UCSD-AML1 (cell line): ENCODE measurements at regions not wholly inside any gene's neighbourhood (a gene's known extent, or its start where the extent isn't known, plus 50 kb on each side); places are given as distances from the start of the nearest gene placed in this dataset.

Experiments used
- DNase-seq: peaks from one replicate; lab custom pipeline; 2025; ENCODE audit not compliant: unreplicated experiment; lab: John Stamatoyannopoulos, UW

DNA sequence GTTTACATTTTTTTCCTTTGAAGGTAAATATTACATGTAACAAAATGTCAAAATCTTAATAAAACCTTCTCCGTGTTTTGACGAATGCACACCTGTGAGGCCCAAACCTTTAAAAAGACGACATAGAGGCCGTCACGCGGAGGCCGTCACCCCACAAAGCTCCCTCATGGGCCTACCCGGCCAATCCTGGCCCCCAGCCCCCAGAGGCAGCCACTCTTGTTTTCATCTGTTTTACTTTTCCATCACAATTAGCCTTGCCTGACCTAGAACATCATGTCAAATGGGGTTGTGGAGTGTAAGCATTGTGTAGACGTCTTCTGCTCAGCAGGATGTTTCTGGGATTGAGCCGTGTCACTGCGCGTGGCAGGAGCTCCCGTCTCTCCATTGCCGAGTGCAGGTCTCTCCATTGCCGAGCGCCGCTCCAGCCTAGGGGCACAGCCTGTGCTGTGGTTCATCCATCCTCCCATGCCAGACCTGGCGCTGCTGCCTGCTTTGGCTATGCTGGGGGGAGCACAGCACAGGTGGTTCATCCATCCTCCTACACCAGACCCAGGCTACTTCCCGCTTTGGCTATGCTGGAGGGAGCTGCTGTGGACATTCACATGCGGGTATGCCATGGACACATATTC, 52.2 kb upstream of the IRX4 start:
- no peak for DNase-seq

- DNase-seq: no peak
These were observed 51.3 kb upstream of the IRX4 start for GRCh38 chr5:1934056-1934394.

GRCh38 chr5:1933364-1934055, 50.8 kb upstream of the IRX4 start:
- DNase-seq: no peak
